ENCODE measurements at regions not wholly inside any gene's neighbourhood (a gene's known extent, or its start where the extent isn't known, plus 50 kb on each side); places are given as distances from the start of the nearest gene placed in this dataset.

DNA sequence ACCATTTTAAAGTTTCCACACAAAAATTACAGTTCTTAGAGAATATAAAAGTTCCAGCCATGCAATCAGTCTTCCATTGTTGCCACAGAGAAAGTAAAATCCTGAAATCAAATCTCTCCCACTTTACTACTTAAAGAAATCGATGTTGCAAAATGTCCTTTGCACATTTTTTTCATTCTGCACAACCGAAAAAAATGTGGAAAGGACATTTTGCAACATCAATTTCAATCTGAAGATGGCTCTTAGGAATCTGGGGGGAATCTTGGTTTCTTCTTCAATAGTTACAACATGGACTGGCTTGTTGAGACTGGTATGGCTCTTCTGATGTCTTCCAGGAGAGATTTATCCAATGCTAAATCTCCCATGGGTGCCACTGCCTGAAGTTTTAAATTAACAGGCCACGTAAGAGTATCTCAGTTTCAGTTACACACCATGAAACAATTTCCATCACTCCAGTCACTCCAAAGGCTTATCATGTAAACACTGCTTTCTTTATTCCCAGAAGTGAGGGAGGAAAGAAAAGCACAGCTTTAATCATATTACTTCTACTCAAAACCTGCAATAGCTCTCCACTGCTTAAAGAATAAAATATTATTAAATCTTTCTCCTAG lies 55.8 kb upstream of the CTNNB1 start:
- H3K4me3 ChIP-seq (ENCODE audit: low read length): no peak overlapping the region
- H3K36me3 ChIP-seq (ENCODE audit: insufficient read depth, low read depth, low read length): no peaks in the 10 kb centered on the region
- H3K27me3 ChIP-seq (ENCODE audit: insufficient read depth, low read length): no peaks in the 10 kb centered on the region
- no peaks in the 10 kb centered on the region for H3K4me1 ChIP-seq (ENCODE audit: insufficient read depth, low read length)
- no peaks in the 10 kb centered on the region for H3K9me3 ChIP-seq (ENCODE audit: insufficient read depth, low read depth, low read length)
- H3K9ac ChIP-seq (ENCODE audit: low read depth, low read length): no peak overlapping the region
- no peak overlapping the region for H3K27ac ChIP-seq (ENCODE audit: low read length)

DNA sequence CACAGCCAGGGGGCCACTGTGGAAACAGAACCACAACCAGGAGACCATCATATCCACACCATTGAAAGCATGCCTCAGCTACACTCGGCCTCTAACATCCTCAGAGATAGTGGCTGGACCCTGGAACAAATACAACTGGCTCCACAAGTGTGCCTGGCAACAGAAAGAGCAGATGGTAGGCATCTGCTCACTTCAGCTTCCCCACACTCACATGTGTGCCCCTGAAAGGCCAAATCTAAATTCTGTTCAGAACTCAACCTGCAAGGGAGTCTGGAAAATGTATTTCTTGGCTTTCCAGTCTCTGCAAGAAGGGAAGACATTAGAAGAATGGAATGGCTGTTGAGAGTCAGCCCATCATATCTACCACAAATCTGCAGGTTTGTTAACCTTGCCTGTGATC lies 54.7 kb upstream of the CTNNB1 start:
- Histone ChIP-seq H3K4me1 (ENCODE audit: insufficient read depth, low read length) (no peaks in the 10 kb centered on the region), H3K36me3 (ENCODE audit: insufficient read depth, low read depth, low read length) (no peaks in the 10 kb centered on the region), H3K9ac (ENCODE audit: low read depth, low read length) (no peak overlapping the region), H3K9me3 (ENCODE audit: insufficient read depth, low read depth, low read length) (no peaks in the 10 kb centered on the region), H3K27ac (ENCODE audit: low read length) (no peak overlapping the region), H3K27me3 (ENCODE audit: insufficient read depth, low read length) (no peaks in the 10 kb centered on the region), H3K4me3 (ENCODE audit: low read length) (no peak overlapping the region)

DNA sequence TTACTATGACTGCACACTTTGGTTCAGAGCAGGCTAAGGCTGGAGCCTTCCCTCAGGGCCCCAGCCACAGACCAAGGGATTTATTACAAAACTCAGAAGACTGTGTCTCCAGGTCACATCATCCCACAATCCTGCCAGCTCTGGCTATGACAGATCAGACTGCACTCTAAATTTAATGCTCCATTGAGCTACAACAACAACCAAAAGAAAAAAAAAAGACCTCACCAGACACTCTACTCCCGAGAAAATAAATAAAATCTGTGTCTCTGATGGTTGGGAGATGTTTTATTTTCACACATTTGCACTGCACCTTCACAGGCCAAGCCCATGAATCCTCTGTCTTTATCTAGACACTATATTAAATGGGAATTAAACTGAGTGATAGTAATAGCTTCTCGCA lies 50.8 kb upstream of the CTNNB1 start:
- H3K4me1 ChIP-seq (ENCODE audit: insufficient read depth, low read length): no peaks in the 10 kb centered on the region
- H3K9me3 ChIP-seq (ENCODE audit: insufficient read depth, low read depth, low read length): no peaks in the 10 kb centered on the region
- no peak overlapping the region for H3K27ac ChIP-seq (ENCODE audit: low read length)
- no peaks in the 10 kb centered on the region for H3K36me3 ChIP-seq (ENCODE audit: insufficient read depth, low read depth, low read length)
- no peak overlapping the region for H3K9ac ChIP-seq (ENCODE audit: low read depth, low read length)
- no peaks in the 10 kb centered on the region for H3K27me3 ChIP-seq (ENCODE audit: insufficient read depth, low read length)
- H3K4me3 ChIP-seq (ENCODE audit: low read length): no peak overlapping the region

DNA sequence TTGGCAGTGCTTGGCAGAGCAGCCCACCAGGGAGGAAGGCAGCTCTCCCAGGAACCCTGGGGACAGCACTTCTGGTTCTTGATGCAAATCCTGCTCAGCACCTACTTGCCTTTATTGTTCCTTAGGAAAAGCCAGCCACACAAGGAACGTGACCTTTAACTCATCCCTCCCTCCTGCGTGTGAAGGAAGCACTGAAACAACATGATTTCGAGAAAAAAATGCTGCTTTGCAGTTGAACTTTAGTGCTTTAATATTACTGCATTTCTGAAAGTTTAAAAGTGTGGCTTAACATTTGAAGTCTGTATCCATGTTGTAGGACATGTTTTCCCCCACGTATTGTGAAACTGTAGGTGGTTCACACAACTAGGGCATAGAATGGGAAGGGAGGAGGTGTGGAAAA lies 50.4 kb upstream of the CTNNB1 start:
- Histone ChIP-seq H3K9me3 (ENCODE audit: insufficient read depth, low read depth, low read length) (no peaks in the 10 kb centered on the region), H3K9ac (ENCODE audit: low read depth, low read length) (no peak overlapping the region), H3K27ac (ENCODE audit: low read length) (no peak overlapping the region), H3K4me1 (ENCODE audit: insufficient read depth, low read length) (no peaks in the 10 kb centered on the region), H3K4me3 (ENCODE audit: low read length) (no peak overlapping the region), H3K27me3 (ENCODE audit: insufficient read depth, low read length) (no peaks in the 10 kb centered on the region), H3K36me3 (ENCODE audit: insufficient read depth, low read depth, low read length) (no peaks in the 10 kb centered on the region)

Measured in iPS-20b (cell line).